ENCODE measurements at regions not wholly inside any gene's neighbourhood (a gene's known extent, or its start where the extent isn't known, plus 50 kb on each side); places are given as distances from the start of the nearest gene placed in this dataset.

GRCh38 chr16:65890203-65890602 is 476.3 kb upstream of the CDH5 start:
- H2AK5ac ChIP-seq (ENCODE audit: low read depth, low read length) = no peak overlapping the region
- H2AFZ ChIP-seq (ENCODE audit: low read length) = no peak overlapping the region
- H3K36me3 ChIP-seq (ENCODE audit: control insufficient read depth in 2 of 4, insufficient read depth in 4 of 4, low read length in 3 of 4) = no peaks in the 10 kb centered on the region
- TF ChIP-seq KDM1A (IDR thresholded peaks at IDR 0.05; ENCODE audit: borderline replicate concordance, low read length) (peak; percentile 72; the same call in 1 of the 2 replicates), HDAC2 (IDR thresholded peaks at IDR 0.05; ENCODE audit: borderline replicate concordance in 1 of 2, low read depth in 2 of 2, low read length in 2 of 2) (peak in 1 of 2 experiments; percentile 36; a peak in 1 of 4 replicates), CTBP2 (IDR thresholded peaks at IDR 0.05; ENCODE audit: borderline replicate concordance, insufficient read depth, insufficient read length, low read length) (no peak)
- H3K79me1 ChIP-seq (ENCODE audit: low read depth, low read length) = no peaks in the 10 kb centered on the region
- H3K4me3 ChIP-seq (ENCODE audit: extremely low read depth in 1 of 4, insufficient read depth in 2 of 4, low read depth in 3 of 4, low read length in 4 of 4) = no peak overlapping the region
- H3K9ac ChIP-seq (replicated peaks in 1 of 4; ENCODE audit: extremely low read depth in 1 of 4, low read depth in 3 of 4, low read length in 3 of 4) = no peak overlapping the region
- DNase-seq (ENCODE audit: low read depth in 1 of 2, low spot score in 2 of 2) = peak in 1 of 2 experiments; percentile 29
- no peaks in the 10 kb centered on the region for H3K9me3 ChIP-seq (ENCODE audit: insufficient read depth in 2 of 2, low read depth in 1 of 2, low read length in 1 of 2)
- H3K18ac ChIP-seq (ENCODE audit: extremely low read depth, low read length) = no peak overlapping the region
- no peaks in the 10 kb centered on the region for H3K79me2 ChIP-seq (ENCODE audit: control insufficient read depth in 1 of 2, insufficient read depth in 2 of 2, low read length in 2 of 2)
- H3K23ac ChIP-seq (ENCODE audit: insufficient read length) = no peak overlapping the region
- no peaks in the 10 kb centered on the region for H4K20me1 ChIP-seq (replicated peaks in 1 of 2; ENCODE audit: control insufficient read depth in 1 of 2, insufficient read depth in 2 of 2, low read length in 2 of 2)
- 89% methylated on average over 4 of the region's 4 CpGs; no CpG with 5 or more reads in 1 of the 2 experiments for WGBS, 2 experiments (ENCODE audit: extremely low coverage in 1 of 2, insufficient coverage in 1 of 2, insufficient read length in 1 of 2, insufficient replicate concordance in 2 of 2, low coverage in 1 of 2, low lambda C conversion rate in 2 of 2, missing lambda C conversion rate in 1 of 2)
- no peak overlapping the region for H3K27ac ChIP-seq (ENCODE audit: low read depth, low read length)
- no peak overlapping the region for H3K56ac ChIP-seq (replicated peaks; ENCODE audit: insufficient read length, low read depth, low read length)
- CTCF ChIA-PET (ENCODE audit: partially characterized antibody) = interaction anchor here (1.7 kb wide), 1 partner anchor 27 kb away, joined by 5 read pairs; no protein-coding TSS in a partner anchor
- H3K4ac ChIP-seq (replicated peaks; ENCODE audit: insufficient read length, low read depth, low read length) = no peak overlapping the region
- H4K8ac ChIP-seq (ENCODE audit: extremely low read depth, insufficient read depth, low read length) = no peak overlapping the region
- no peaks in the 10 kb centered on the region for H3K27me3 ChIP-seq (replicated peaks in 1 of 4; ENCODE audit: control insufficient read depth in 3 of 4, extremely low read depth in 1 of 4, insufficient read depth in 3 of 4, low read length in 3 of 4)
- POLR2A ChIA-PET (ENCODE audit: partially characterized antibody) = no interaction called here
- peaks cover 0 to 3% (median under 1%) of the 10 kb centered on the region in 4 experiments; a peak in 3 of 7 replicates for H3K4me1 ChIP-seq (replicated peaks in 1 of 4; ENCODE audit: control insufficient read depth in 3 of 4, insufficient read depth in 4 of 4, low read length in 3 of 4)
- no peak overlapping the region for H2BK15ac ChIP-seq (ENCODE audit: low read length)
- FAIRE-seq = no peak
- H3K23me2 ChIP-seq (ENCODE audit: low read depth, low read length) = no peaks in the 10 kb centered on the region; the same call in 1 of the 2 replicates
- H4K5ac ChIP-seq (ENCODE audit: insufficient read length, low read depth, low read length) = no peak overlapping the region
- no peak overlapping the region for H2BK5ac ChIP-seq (ENCODE audit: low read depth, low read length)
- H2BK12ac ChIP-seq (ENCODE audit: low read depth, low read length) = no peak overlapping the region
- no peak overlapping the region for H2BK120ac ChIP-seq (replicated peaks; ENCODE audit: low read depth, low read length)
- no peak overlapping the region for H3K4me2 ChIP-seq (ENCODE audit: insufficient read depth in 1 of 2, low read depth in 2 of 2, low read length in 2 of 2)
- no peak overlapping the region for H4K91ac ChIP-seq (replicated peaks; ENCODE audit: insufficient read length, low read length)
- H3K14ac ChIP-seq (ENCODE audit: insufficient read length) = no peak overlapping the region
- H2BK20ac ChIP-seq (ENCODE audit: low read length) = no peak overlapping the region

Data from H1 (cell line).